ENCODE measurements at regions not wholly inside any gene's neighbourhood (a gene's known extent, or its start where the extent isn't known, plus 50 kb on each side); places are given as distances from the start of the nearest gene placed in this dataset.
"Not testable (repeated sequence)": the region's sequence is repeated elsewhere in the genome, so short reads cannot be mapped to it uniquely, and the experiment has no call there.

- no peak overlapping the region for H2BK120ac ChIP-seq (ENCODE audit: low read depth, low read length)
- no peak overlapping the region for H2AK5ac ChIP-seq (ENCODE audit: low read length, severe bottlenecking)
- H3K36me3 ChIP-seq (ENCODE audit: control insufficient read depth in 1 of 2, insufficient read depth in 2 of 2, low read depth in 1 of 2, low read length in 2 of 2) = peaks cover 0 to 75% of the 10 kb centered on the region in 2 experiments
- no peak overlapping the region for H2BK15ac ChIP-seq (ENCODE audit: low read depth, poor library complexity, severe bottlenecking)
- no peak overlapping the region for H3K4ac ChIP-seq (ENCODE audit: low read depth in 1 of 2, low read length in 2 of 2)
- no peak overlapping the region for H2BK5ac ChIP-seq (ENCODE audit: low read depth, low read length, poor library complexity, severe bottlenecking)
- H3K4me3 ChIP-seq (ENCODE audit: insufficient read depth in 1 of 2, low read depth in 1 of 2, low read length in 2 of 2) = no peak overlapping the region
- H3K4me1 ChIP-seq (ENCODE audit: control insufficient read depth, insufficient read depth, low read depth, low read length) = peaks cover 4% of the 10 kb centered on the region
- H3K9me3 ChIP-seq (ENCODE audit: control insufficient read depth, low read length) = no peaks in the 10 kb centered on the region
- no peak overlapping the region for H3K9ac ChIP-seq (ENCODE audit: low read length)
- no peak overlapping the region for H2BK12ac ChIP-seq (ENCODE audit: low read length in 2 of 2)
- H4K8ac ChIP-seq (ENCODE audit: low read length) = no peak overlapping the region
- no peak overlapping the region for H3K18ac ChIP-seq (ENCODE audit: low read depth in 1 of 2, low read length in 2 of 2)
- DNase-seq = no peak
- H3K27me3 ChIP-seq (ENCODE audit: control insufficient read depth in 1 of 2, insufficient read depth in 1 of 2, low read length in 2 of 2) = no peaks in the 10 kb centered on the region
- H2AFZ ChIP-seq (ENCODE audit: low read depth, low read length) = no peak overlapping the region
- 95% methylated on average over 4 of the region's 4 CpGs for WGBS
- no peak overlapping the region for H4K91ac ChIP-seq (ENCODE audit: low read length)
- no peak overlapping the region for H3K23ac ChIP-seq (ENCODE audit: low read length in 2 of 2)
- no peaks in the 10 kb centered on the region for H3K79me1 ChIP-seq (replicated peaks; ENCODE audit: low read length, poor library complexity, severe bottlenecking)
- no peak overlapping the region for H3K14ac ChIP-seq (ENCODE audit: low read length in 2 of 2)
- no peak overlapping the region for H3K4me2 ChIP-seq (ENCODE audit: low read length, poor library complexity, severe bottlenecking)
- no peak overlapping the region for H3K27ac ChIP-seq (ENCODE audit: low read length, poor library complexity, severe bottlenecking)
Measured at GRCh38 chr4:188435381-188435780, 296.1 kb downstream of the TRIML1 start.

- Histone ChIP-seq H3K4me2 (ENCODE audit: low read length, poor library complexity, severe bottlenecking) (no peak overlapping the region), H3K23ac (ENCODE audit: low read length in 2 of 2) (no peak overlapping the region), H2BK15ac (ENCODE audit: low read depth, poor library complexity, severe bottlenecking) (no peak overlapping the region), H4K8ac (ENCODE audit: low read length) (no peak overlapping the region), H3K4ac (ENCODE audit: low read depth in 1 of 2, low read length in 2 of 2) (no peak overlapping the region), H3K4me3 (ENCODE audit: insufficient read depth in 1 of 2, low read depth in 1 of 2, low read length in 2 of 2) (no peak overlapping the region), H2AK5ac (ENCODE audit: low read length, severe bottlenecking) (no peak overlapping the region), H3K27ac (ENCODE audit: low read length, poor library complexity, severe bottlenecking) (no peak overlapping the region), H3K27me3 (ENCODE audit: control insufficient read depth in 1 of 2, insufficient read depth in 1 of 2, low read length in 2 of 2) (no peaks in the 10 kb centered on the region), H2BK120ac (ENCODE audit: low read depth, low read length) (no peak overlapping the region), H3K14ac (ENCODE audit: low read length in 2 of 2) (no peak overlapping the region), H3K4me1 (ENCODE audit: control insufficient read depth, insufficient read depth, low read depth, low read length) (peaks cover 4% of the 10 kb centered on the region), H3K18ac (ENCODE audit: low read depth in 1 of 2, low read length in 2 of 2) (peak overlapping the region in 1 of 2 experiments; percentile 33), H3K9ac (ENCODE audit: low read length) (no peak overlapping the region), H2BK12ac (ENCODE audit: low read length in 2 of 2) (no peak overlapping the region), H2AFZ (ENCODE audit: low read depth, low read length) (no peak overlapping the region), H3K36me3 (ENCODE audit: control insufficient read depth in 1 of 2, insufficient read depth in 2 of 2, low read depth in 1 of 2, low read length in 2 of 2) (peaks cover 0 to 73% of the 10 kb centered on the region in 2 experiments), H3K79me1 (replicated peaks; ENCODE audit: low read length, poor library complexity, severe bottlenecking) (no peaks in the 10 kb centered on the region), H3K9me3 (ENCODE audit: control insufficient read depth, low read length) (no peaks in the 10 kb centered on the region), H4K91ac (ENCODE audit: low read length) (no peak overlapping the region), H2BK5ac (ENCODE audit: low read depth, low read length, poor library complexity, severe bottlenecking) (no peak overlapping the region)
- DNase-seq = no peak
- 83% methylated on average over 1 of the region's 5 CpGs for WGBS
Measured at GRCh38 chr4:188437535-188437934, 298.3 kb downstream of the TRIML1 start.

- H2BK15ac ChIP-seq (ENCODE audit: low read depth, poor library complexity, severe bottlenecking); H2BK5ac ChIP-seq (ENCODE audit: low read depth, low read length, poor library complexity, severe bottlenecking); H3K9ac ChIP-seq (ENCODE audit: low read length); H3K14ac ChIP-seq (ENCODE audit: low read length in 2 of 2); H4K91ac ChIP-seq (ENCODE audit: low read length); H3K9me3 ChIP-seq (ENCODE audit: control insufficient read depth, low read length); H3K27ac ChIP-seq (ENCODE audit: low read length, poor library complexity, severe bottlenecking); H3K4me3 ChIP-seq (ENCODE audit: insufficient read depth in 1 of 2, low read depth in 1 of 2, low read length in 2 of 2); H2AFZ ChIP-seq (ENCODE audit: low read depth, low read length); DNase-seq; H3K79me1 ChIP-seq (replicated peaks; ENCODE audit: low read length, poor library complexity, severe bottlenecking); H3K27me3 ChIP-seq (ENCODE audit: control insufficient read depth in 1 of 2, insufficient read depth in 1 of 2, low read length in 2 of 2); H3K4me2 ChIP-seq (ENCODE audit: low read length, poor library complexity, severe bottlenecking); H2BK120ac ChIP-seq (ENCODE audit: low read depth, low read length); H2BK12ac ChIP-seq (ENCODE audit: low read length in 2 of 2); H2AK5ac ChIP-seq (ENCODE audit: low read length, severe bottlenecking); H3K4me1 ChIP-seq (ENCODE audit: control insufficient read depth, insufficient read depth, low read depth, low read length); H3K18ac ChIP-seq (ENCODE audit: low read depth in 1 of 2, low read length in 2 of 2); H4K8ac ChIP-seq (ENCODE audit: low read length); H3K23ac ChIP-seq (ENCODE audit: low read length in 2 of 2); H3K4ac ChIP-seq (ENCODE audit: low read depth in 1 of 2, low read length in 2 of 2): not testable (repeated sequence)
- peaks cover 0 to 73% of the 10 kb centered on the region in 2 experiments for H3K36me3 ChIP-seq (ENCODE audit: control insufficient read depth in 1 of 2, insufficient read depth in 2 of 2, low read depth in 1 of 2, low read length in 2 of 2)
- 97% methylated on average over 5 of the region's 5 CpGs for WGBS
Measured at GRCh38 chr4:188438391-188438824, 299.2 kb downstream of the TRIML1 start.

GRCh38 chr4:188439641-188440311 lies 300.5 kb downstream of the TRIML1 start:
- peak overlapping the region in 1 of 2 experiments; percentile 25 for H2BK12ac ChIP-seq (ENCODE audit: low read length in 2 of 2)
- no peak overlapping the region for H2BK120ac ChIP-seq (ENCODE audit: low read depth, low read length)
- no peak overlapping the region for H3K27ac ChIP-seq (ENCODE audit: low read length, poor library complexity, severe bottlenecking)
- H3K4me3 ChIP-seq (ENCODE audit: insufficient read depth in 1 of 2, low read depth in 1 of 2, low read length in 2 of 2) = no peak overlapping the region
- H3K36me3 ChIP-seq (ENCODE audit: control insufficient read depth in 1 of 2, insufficient read depth in 2 of 2, low read depth in 1 of 2, low read length in 2 of 2) = peaks cover 0 to 74% of the 10 kb centered on the region in 2 experiments
- H3K9ac ChIP-seq (ENCODE audit: low read length) = peak overlapping the region; percentile 41
- no peak overlapping the region for H3K4ac ChIP-seq (ENCODE audit: low read depth in 1 of 2, low read length in 2 of 2)
- WGBS = 88% methylated on average over 3 of the region's 6 CpGs
- H2BK5ac ChIP-seq (ENCODE audit: low read depth, low read length, poor library complexity, severe bottlenecking) = no peak overlapping the region
- no peak overlapping the region for H3K18ac ChIP-seq (ENCODE audit: low read depth in 1 of 2, low read length in 2 of 2)
- no peak overlapping the region for H2BK15ac ChIP-seq (ENCODE audit: low read depth, poor library complexity, severe bottlenecking)
- no peak overlapping the region for H4K91ac ChIP-seq (ENCODE audit: low read length)
- H3K79me1 ChIP-seq (replicated peaks; ENCODE audit: low read length, poor library complexity, severe bottlenecking) = no peaks in the 10 kb centered on the region
- no peak overlapping the region for H3K14ac ChIP-seq (ENCODE audit: low read length in 2 of 2)
- no peak overlapping the region for H2AFZ ChIP-seq (ENCODE audit: low read depth, low read length)
- H2AK5ac ChIP-seq (ENCODE audit: low read length, severe bottlenecking) = peak overlapping the region; percentile 1
- no peaks in the 10 kb centered on the region for H3K27me3 ChIP-seq (ENCODE audit: control insufficient read depth in 1 of 2, insufficient read depth in 1 of 2, low read length in 2 of 2)
- no peaks in the 10 kb centered on the region for H3K9me3 ChIP-seq (ENCODE audit: control insufficient read depth, low read length)
- H3K4me2 ChIP-seq (ENCODE audit: low read length, poor library complexity, severe bottlenecking) = no peak overlapping the region
- no peak for DNase-seq
- no peak overlapping the region for H3K23ac ChIP-seq (ENCODE audit: low read length in 2 of 2)
- H4K8ac ChIP-seq (ENCODE audit: low read length) = peak overlapping the region; percentile 61
- peaks cover 6% of the 10 kb centered on the region for H3K4me1 ChIP-seq (ENCODE audit: control insufficient read depth, insufficient read depth, low read depth, low read length)
